ENCODE measurements at regions not wholly inside any gene's neighbourhood (a gene's known extent, or its start where the extent isn't known, plus 50 kb on each side); places are given as distances from the start of the nearest gene placed in this dataset.

DNA sequence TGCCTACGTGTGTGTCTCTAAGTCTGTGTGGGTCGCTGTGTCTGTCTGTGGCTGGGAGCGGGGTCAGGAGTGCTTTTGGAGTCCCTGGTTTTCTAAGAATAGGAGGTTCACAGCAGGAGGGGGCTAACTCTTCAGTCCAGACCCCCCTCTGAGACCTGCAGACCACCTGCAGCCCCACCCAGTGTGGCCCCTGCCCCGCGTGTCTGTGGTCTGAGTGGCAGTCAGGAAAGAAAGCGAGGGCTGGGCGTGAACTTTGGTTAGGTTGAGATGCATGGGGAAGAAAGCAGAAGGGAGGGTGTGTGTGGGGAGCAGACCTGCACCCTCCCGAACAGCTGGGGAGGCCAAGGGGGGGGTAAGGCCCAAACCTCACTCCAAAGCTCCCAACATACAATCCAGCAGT, 144.9 kb upstream of the TPM1 start (continued):
- no peak for TF ChIP-seq KAT7 (CRISPR knock-in tag; IDR thresholded peaks at IDR 0.05; ENCODE audit: borderline replicate concordance)

DNA sequence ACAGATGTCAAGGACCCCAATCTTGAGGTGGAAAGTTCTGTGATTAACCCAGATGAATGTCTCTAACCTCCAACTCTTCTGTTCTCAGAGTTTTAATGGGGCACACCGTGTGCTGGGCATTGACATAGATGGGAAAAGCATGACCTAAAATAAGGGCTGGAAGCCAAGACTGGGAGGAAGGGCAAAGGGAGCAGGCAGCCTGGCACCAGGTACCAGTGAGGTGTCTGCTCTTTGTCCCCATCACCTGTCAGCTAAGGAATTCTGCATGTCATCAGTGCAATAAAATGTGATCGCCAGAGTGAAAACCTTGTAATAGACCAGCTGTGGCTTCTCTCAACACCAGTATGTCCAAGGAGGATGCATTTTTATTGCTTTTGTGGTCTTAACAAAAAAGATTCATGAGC, 143.5 kb upstream of the TPM1 start:
- H3K4me1 Mint-ChIP-seq: peaks cover 64% of the 10 kb centered on the region
- ChIA-PET POLR2A (no interaction called here), CTCF (interaction anchor here (0.5 to 1.2 kb wide), 2 partner anchors 21 to 46 kb away, joined by 3 read pairs; no protein-coding TSS in a partner anchor)

DNA sequence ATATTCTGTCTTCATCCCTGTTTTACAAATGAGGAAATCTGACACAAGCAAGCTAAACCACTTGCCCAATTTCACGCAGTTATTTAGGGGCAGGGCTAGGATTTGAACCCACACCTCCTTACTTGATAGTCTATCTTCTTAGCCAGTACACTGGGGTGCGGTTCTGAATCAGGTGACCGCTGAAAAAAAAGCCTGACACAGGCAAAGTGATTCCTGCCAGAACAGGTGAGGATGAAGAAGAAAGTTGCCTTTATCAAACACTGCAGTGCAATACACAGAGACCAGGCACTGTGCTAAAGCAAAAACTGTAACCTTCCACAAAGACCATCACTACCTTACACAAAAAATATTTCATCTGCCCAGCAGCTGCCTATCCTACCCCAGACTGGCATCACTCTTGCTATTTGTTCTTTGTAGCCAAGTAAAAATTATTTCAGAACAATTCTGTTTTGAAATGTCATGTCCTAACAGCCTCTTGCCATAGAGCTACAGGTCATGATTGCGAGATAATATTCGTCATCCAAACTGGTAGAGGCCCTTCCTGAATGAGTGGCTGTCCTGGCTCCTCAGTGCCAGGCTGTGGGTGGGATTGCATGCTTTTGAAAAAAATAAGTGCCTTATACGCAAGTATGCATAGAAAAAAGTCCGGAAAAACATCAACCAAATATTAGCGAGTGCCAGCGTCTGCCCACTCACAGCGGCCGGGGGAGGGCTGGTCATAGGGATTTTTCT, 142.3 kb upstream of the TPM1 start:
- DNase-seq (ENCODE audit: low spot score) (no peak), ATAC-seq (no peak)
- H3K27ac Mint-ChIP-seq: no peak overlapping the region
- no peaks in the 10 kb centered on the region for H3K27me3 Mint-ChIP-seq (ENCODE audit: low read depth)
- H3K9me3 Mint-ChIP-seq: no peaks in the 10 kb centered on the region
- peaks cover 57% of the 10 kb centered on the region for H3K4me1 Mint-ChIP-seq
- ChIA-PET POLR2A (no interaction called here), CTCF (no interaction called here)
- TF ChIP-seq, protein P1, sequence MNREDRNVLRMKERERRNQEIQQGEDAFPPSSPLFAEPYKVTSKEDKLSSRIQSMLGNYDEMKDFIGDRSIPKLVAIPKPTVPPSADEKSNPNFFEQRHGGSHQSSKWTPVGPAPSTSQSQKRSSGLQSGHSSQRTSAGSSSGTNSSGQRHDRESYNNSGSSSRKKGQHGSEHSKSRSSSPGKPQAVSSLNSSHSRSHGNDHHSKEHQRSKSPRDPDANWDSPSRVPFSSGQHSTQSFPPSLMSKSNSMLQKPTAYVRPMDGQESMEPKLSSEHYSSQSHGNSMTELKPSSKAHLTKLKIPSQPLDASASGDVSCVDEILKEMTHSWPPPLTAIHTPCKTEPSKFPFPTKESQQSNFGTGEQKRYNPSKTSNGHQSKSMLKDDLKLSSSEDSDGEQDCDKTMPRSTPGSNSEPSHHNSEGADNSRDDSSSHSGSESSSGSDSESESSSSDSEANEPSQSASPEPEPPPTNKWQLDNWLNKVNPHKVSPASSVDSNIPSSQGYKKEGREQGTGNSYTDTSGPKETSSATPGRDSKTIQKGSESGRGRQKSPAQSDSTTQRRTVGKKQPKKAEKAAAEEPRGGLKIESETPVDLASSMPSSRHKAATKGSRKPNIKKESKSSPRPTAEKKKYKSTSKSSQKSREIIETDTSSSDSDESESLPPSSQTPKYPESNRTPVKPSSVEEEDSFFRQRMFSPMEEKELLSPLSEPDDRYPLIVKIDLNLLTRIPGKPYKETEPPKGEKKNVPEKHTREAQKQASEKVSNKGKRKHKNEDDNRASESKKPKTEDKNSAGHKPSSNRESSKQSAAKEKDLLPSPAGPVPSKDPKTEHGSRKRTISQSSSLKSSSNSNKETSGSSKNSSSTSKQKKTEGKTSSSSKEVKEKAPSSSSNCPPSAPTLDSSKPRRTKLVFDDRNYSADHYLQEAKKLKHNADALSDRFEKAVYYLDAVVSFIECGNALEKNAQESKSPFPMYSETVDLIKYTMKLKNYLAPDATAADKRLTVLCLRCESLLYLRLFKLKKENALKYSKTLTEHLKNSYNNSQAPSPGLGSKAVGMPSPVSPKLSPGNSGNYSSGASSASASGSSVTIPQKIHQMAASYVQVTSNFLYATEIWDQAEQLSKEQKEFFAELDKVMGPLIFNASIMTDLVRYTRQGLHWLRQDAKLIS (CRISPR knock-in tag; IDR thresholded peaks at IDR 0.05; ENCODE audit: borderline replicate concordance): no peak
- TF ChIP-seq, protein P2, sequence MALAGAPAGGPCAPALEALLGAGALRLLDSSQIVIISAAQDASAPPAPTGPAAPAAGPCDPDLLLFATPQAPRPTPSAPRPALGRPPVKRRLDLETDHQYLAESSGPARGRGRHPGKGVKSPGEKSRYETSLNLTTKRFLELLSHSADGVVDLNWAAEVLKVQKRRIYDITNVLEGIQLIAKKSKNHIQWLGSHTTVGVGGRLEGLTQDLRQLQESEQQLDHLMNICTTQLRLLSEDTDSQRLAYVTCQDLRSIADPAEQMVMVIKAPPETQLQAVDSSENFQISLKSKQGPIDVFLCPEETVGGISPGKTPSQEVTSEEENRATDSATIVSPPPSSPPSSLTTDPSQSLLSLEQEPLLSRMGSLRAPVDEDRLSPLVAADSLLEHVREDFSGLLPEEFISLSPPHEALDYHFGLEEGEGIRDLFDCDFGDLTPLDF (CRISPR knock-in tag; IDR thresholded peaks at IDR 0.05): no peak
- TF ChIP-seq, protein P3, sequence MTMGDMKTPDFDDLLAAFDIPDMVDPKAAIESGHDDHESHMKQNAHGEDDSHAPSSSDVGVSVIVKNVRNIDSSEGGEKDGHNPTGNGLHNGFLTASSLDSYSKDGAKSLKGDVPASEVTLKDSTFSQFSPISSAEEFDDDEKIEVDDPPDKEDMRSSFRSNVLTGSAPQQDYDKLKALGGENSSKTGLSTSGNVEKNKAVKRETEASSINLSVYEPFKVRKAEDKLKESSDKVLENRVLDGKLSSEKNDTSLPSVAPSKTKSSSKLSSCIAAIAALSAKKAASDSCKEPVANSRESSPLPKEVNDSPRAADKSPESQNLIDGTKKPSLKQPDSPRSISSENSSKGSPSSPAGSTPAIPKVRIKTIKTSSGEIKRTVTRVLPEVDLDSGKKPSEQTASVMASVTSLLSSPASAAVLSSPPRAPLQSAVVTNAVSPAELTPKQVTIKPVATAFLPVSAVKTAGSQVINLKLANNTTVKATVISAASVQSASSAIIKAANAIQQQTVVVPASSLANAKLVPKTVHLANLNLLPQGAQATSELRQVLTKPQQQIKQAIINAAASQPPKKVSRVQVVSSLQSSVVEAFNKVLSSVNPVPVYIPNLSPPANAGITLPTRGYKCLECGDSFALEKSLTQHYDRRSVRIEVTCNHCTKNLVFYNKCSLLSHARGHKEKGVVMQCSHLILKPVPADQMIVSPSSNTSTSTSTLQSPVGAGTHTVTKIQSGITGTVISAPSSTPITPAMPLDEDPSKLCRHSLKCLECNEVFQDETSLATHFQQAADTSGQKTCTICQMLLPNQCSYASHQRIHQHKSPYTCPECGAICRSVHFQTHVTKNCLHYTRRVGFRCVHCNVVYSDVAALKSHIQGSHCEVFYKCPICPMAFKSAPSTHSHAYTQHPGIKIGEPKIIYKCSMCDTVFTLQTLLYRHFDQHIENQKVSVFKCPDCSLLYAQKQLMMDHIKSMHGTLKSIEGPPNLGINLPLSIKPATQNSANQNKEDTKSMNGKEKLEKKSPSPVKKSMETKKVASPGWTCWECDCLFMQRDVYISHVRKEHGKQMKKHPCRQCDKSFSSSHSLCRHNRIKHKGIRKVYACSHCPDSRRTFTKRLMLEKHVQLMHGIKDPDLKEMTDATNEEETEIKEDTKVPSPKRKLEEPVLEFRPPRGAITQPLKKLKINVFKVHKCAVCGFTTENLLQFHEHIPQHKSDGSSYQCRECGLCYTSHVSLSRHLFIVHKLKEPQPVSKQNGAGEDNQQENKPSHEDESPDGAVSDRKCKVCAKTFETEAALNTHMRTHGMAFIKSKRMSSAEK (CRISPR knock-in tag; IDR thresholded peaks at IDR 0.05; ENCODE audit: borderline replicate concordance): no peak
- no peak for TF ChIP-seq KAT7 (CRISPR knock-in tag; IDR thresholded peaks at IDR 0.05; ENCODE audit: borderline replicate concordance)
- TF ChIP-seq NFYB (CRISPR knock-in tag; conservative IDR thresholded peaks at IDR 0.05; ENCODE audit: low read depth): no peak
- TF ChIP-seq JAZF1 (CRISPR knock-in tag; IDR thresholded peaks at IDR 0.05): no peak
- no peaks in the 10 kb centered on the region for H3K36me3 Mint-ChIP-seq
- no peak overlapping the region for H3K4me3 Mint-ChIP-seq

More for the DNA sequence above, 143.5 kb upstream of the TPM1 start:
- no peaks in the 10 kb centered on the region for H3K36me3 Mint-ChIP-seq
- H3K9me3 Mint-ChIP-seq: no peaks in the 10 kb centered on the region
- TF ChIP-seq, protein P4, sequence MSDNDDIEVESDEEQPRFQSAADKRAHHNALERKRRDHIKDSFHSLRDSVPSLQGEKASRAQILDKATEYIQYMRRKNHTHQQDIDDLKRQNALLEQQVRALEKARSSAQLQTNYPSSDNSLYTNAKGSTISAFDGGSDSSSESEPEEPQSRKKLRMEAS (CRISPR knock-in tag; IDR thresholded peaks at IDR 0.05): no peak
- H3K4me3 Mint-ChIP-seq: no peak overlapping the region
- no peak overlapping the region for H3K27ac Mint-ChIP-seq
- DNase-seq (ENCODE audit: low spot score): no peak
- no peak for ATAC-seq
- no peaks in the 10 kb centered on the region for H3K27me3 Mint-ChIP-seq (ENCODE audit: low read depth)

DNA sequence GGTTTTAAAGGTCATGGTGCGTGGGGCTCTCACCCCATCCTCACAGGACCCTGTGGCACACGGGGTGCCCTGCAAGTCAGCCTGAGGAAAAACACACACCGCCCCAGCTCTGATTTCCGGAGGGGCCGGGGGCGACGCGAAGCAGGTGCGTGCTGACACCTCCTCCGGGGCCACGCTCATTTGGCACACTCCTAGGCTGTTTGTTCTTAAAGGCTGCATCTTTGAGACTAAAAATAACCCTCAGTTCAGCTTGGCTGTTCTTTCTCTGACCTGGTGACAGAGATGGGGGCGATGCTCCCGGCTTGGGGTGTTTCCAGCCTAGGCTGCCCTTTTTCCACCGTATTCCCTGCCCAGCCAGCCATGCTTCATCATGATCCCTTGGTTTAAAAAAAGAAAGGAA, 141.5 kb upstream of the TPM1 start:
- ChIA-PET CTCF (no interaction called here), POLR2A (no interaction called here)
- Mint-ChIP-seq H3K4me1 (peaks cover 49% of the 10 kb centered on the region), H3K36me3 (no peaks in the 10 kb centered on the region), H3K4me3 (no peak overlapping the region), H3K9me3 (no peaks in the 10 kb centered on the region), H3K27ac (no peak overlapping the region), H3K27me3 (ENCODE audit: low read depth) (no peaks in the 10 kb centered on the region)
- no peak for DNase-seq (ENCODE audit: low spot score)
- ATAC-seq: no peak
- no peak for TF ChIP-seq JAZF1 (CRISPR knock-in tag; IDR thresholded peaks at IDR 0.05)
- TF ChIP-seq, protein P1 (CRISPR knock-in tag; IDR thresholded peaks at IDR 0.05; ENCODE audit: borderline replicate concordance): no peak
- no peak for TF ChIP-seq FOXP1 (CRISPR knock-in tag; IDR thresholded peaks at IDR 0.05; ENCODE audit: borderline replicate concordance)
- no peak for TF ChIP-seq OVOL2 (CRISPR knock-in tag; IDR thresholded peaks at IDR 0.05; ENCODE audit: borderline replicate concordance)
- no peak for TF ChIP-seq SMAD4 (CRISPR knock-in tag; IDR thresholded peaks at IDR 0.05)
- no peak for TF ChIP-seq ZNF121 (CRISPR knock-in tag; IDR thresholded peaks at IDR 0.05)
- TF ChIP-seq ZBTB21 (CRISPR knock-in tag; IDR thresholded peaks at IDR 0.05; ENCODE audit: borderline replicate concordance): no peak
- no peak for TF ChIP-seq CREB1 (CRISPR knock-in tag; IDR thresholded peaks at IDR 0.05)
